SH-SY5Y (cell line): ENCODE measurements at regions not wholly inside any gene's neighbourhood (a gene's known extent, or its start where the extent isn't known, plus 50 kb on each side); places are given as distances from the start of the nearest gene placed in this dataset.

ENCODE experiments used
- GATA2 ChIP-seq: IDR thresholded peaks from 2 replicates; pipeline ENCODE4 v1.6.1; 2011; ENCODE audit warnings: mild to moderate bottlenecking, low read depth, low read length
- GATA3 ChIP-seq: IDR thresholded peaks from 2 replicates; pipeline ENCODE4 v1.6.1; 2011; ENCODE audit warnings: low read depth, mild to moderate bottlenecking, low read length, moderate library complexity

GRCh38 chr5:1743061-1743768 lies 56.4 kb downstream of the MRPL36 start:
- TF ChIP-seq GATA2 (no peak), GATA3 (no peak)
